HCT116 (cell line): ENCODE measurements at regions not wholly inside any gene's neighbourhood (a gene's known extent, or its start where the extent isn't known, plus 50 kb on each side); places are given as distances from the start of the nearest gene placed in this dataset.

Experiments
- ATAC-seq: fragments of 200-7000 bp; cut with Tn5 transposase; 2 replicates; pipeline ENCODE4 v1.9.1; 2020; ENCODE audit warnings: mild to moderate bottlenecking, moderate library complexity
- BruUV-seq: library from RNA; stranded (reverse); fragments of 400-500 nt; replicated peaks from 2 replicates; lab custom pipeline; 2021; lab: Mats Ljungman, UMichigan
- CTCF ChIA-PET: fragments of 300-600 bp; sonication (Branson Sonifier 250); formaldehyde crosslinking; loops from one replicate; lab custom pipeline; 2021; ENCODE audit warnings: antibody characterized with exemption; lab: Charles Lee
- POLR2A ChIA-PET: fragments of 300-600, 350-600 bp; sonication (Branson Sonifier 250); formaldehyde crosslinking; loops from one replicate; lab custom pipeline; 2021; ENCODE audit warnings: antibody characterized with exemption; lab: Charles Lee
- RAD21 ChIA-PET, 2 experiments: fragments of 300-600 bp; sonication (Branson Sonifier 250); formaldehyde crosslinking; loops; one replicate each; lab custom pipeline; 2023; ENCODE audit warnings: low total read pairs in 2 of 2; ENCODE audit not compliant: uncharacterized antibody in 2 of 2, unreplicated experiment in 2 of 2, low non-redundant PET in 1 of 2; lab: Charles Lee
- DNase-seq: peaks from one replicate; pipeline ENCODE4 v3.0.0-alpha.2; 2010; ENCODE audit warnings: low read depth, low spot score
- H2AFZ ChIP-seq: fragments of 200-600 bp; shearing (Covaris generic), sonication (generic); 2 replicates; pipeline ENCODE4 v1.6.1; 2017; ENCODE audit warnings: low read depth, mixed run types, mixed read lengths, antibody characterized with exemption, low read length; ENCODE audit not compliant: poor library complexity, severe bottlenecking
- H3K27ac ChIP-seq: 2 replicates; pipeline ENCODE4 v1.5.1; 2012; ENCODE audit warnings: low read depth, low read length
- H3K27me3 ChIP-seq: fragments of 200-600 bp; sonication (generic); 2 replicates; pipeline ENCODE4 v1.6.1; 2016; ENCODE audit warnings: mixed run types, low read length, mixed read lengths; ENCODE audit not compliant: insufficient read depth
- H3K36me3 ChIP-seq, 2 experiments: fragments of 200-500 bp in 1 of 2; fragments of 200-600 bp in 1 of 2; sonication (Bioruptor generic) in 1 of 2; sonication (generic) in 1 of 2; 2 replicates each; pipeline versions ENCODE4 v1.5.1 to v1.6.1; 2014 to 2016; ENCODE audit warnings: low read length in 2 of 2, inconsistent platforms in 1 of 2, mixed read lengths in 1 of 2, mixed run types in 1 of 2; ENCODE audit not compliant: insufficient read depth in 2 of 2, control insufficient read depth in 1 of 2
- H3K4me1 ChIP-seq, 2 experiments: fragments of 200-600 bp in 1 of 2; sonication (generic) in 1 of 2; 2 replicates each; pipeline versions ENCODE4 v1.5.1 to v1.6.1; 2012 to 2017; ENCODE audit warnings: low read length in 2 of 2, inconsistent platforms in 1 of 2, mild to moderate bottlenecking in 1 of 2, mixed read lengths in 1 of 2, mixed run types in 1 of 2, moderate library complexity in 1 of 2; ENCODE audit not compliant: insufficient read depth in 2 of 2, control insufficient read depth in 1 of 2
- H3K4me2 ChIP-seq: fragments of 200-600 bp; sonication (generic); 2 replicates; pipeline ENCODE4 v1.6.1; 2017; ENCODE audit warnings: mixed run types, low read length, mixed read lengths
- H3K4me3 ChIP-seq, 2 experiments: fragments of 200-600 bp in 1 of 2; sonication (generic) in 1 of 2; replicated peaks in 1 of 2; 2 replicates each; pipeline ENCODE4 v1.5.1; 2011 to 2016; ENCODE audit warnings: low read length in 2 of 2, control low read depth in 1 of 2, low read depth in 1 of 2, mild to moderate bottlenecking in 1 of 2, mixed read lengths in 1 of 2, mixed run types in 1 of 2
- H3K79me2 ChIP-seq: fragments of 200-600 bp; sonication (generic); 2 replicates; pipeline ENCODE4 v1.6.1; 2017; ENCODE audit warnings: mild to moderate bottlenecking, mixed run types, low read length, moderate library complexity, mixed read lengths; ENCODE audit not compliant: insufficient read depth
- H3K9ac ChIP-seq: fragments of 200-600 bp; sonication (generic); 2 replicates; pipeline ENCODE4 v1.6.1; 2016; ENCODE audit warnings: low read length, mixed read lengths
- H3K9me2 ChIP-seq: fragments of 200-600 bp; sonication (generic), shearing (Covaris generic); 2 replicates; pipeline ENCODE4 v1.6.1; 2017; ENCODE audit warnings: mixed run types, mild to moderate bottlenecking, moderate library complexity; ENCODE audit not compliant: insufficient read depth
- H3K9me3 ChIP-seq, 2 experiments: fragments of 200-500 bp in 1 of 2; fragments of 200-600 bp in 1 of 2; sonication (Bioruptor generic) in 1 of 2; sonication (generic) in 1 of 2; 2 replicates each; pipeline ENCODE4 v1.6.1; 2014 to 2017; ENCODE audit warnings: low read length in 2 of 2, mixed read lengths in 2 of 2, inconsistent platforms in 1 of 2, low read depth in 1 of 2, mild to moderate bottlenecking in 1 of 2, mixed run types in 1 of 2, moderate library complexity in 1 of 2; ENCODE audit not compliant: control insufficient read depth in 1 of 2, insufficient read depth in 1 of 2
- H4K20me1 ChIP-seq: fragments of 200-600 bp; sonication (generic), shearing (Covaris generic); 2 replicates; pipeline ENCODE4 v1.6.1; 2017; ENCODE audit warnings: mixed run types, mild to moderate bottlenecking, moderate library complexity; ENCODE audit not compliant: insufficient read depth
- POLR2AphosphoS5 ChIP-seq: IDR thresholded peaks from 2 replicates; pipeline ENCODE4 v1.6.1; 2011; ENCODE audit warnings: mild to moderate bottlenecking, low read depth, low read length, moderate library complexity
- SIN3A ChIP-seq: IDR thresholded peaks from 2 replicates; pipeline ENCODE4 v1.6.1; 2012; ENCODE audit warnings: low read depth
- SP1 ChIP-seq: IDR thresholded peaks from 2 replicates; pipeline ENCODE4 v1.6.1; 2012; ENCODE audit warnings: low read depth
- SRF ChIP-seq: IDR thresholded peaks from 2 replicates; pipeline ENCODE4 v1.6.1; 2012; ENCODE audit warnings: low read depth
- intact Hi-C: fragments of 100-400 bp; cut with micrococcal nuclease; formaldehyde crosslinking; loops from 2 replicates; pipeline ENCODE4 v1.10.0; 2022
- TF ChIP-seq, protein P1 (sequence below): IDR thresholded peaks from 2 replicates; pipeline ENCODE4 v1.6.1; 2012
- TF ChIP-seq, protein P2 (sequence below): IDR thresholded peaks from 2 replicates; pipeline ENCODE4 v1.6.1; 2012
- TF ChIP-seq, protein P3 (sequence below): IDR thresholded peaks from 2 replicates; pipeline ENCODE4 v1.6.1; 2012; ENCODE audit warnings: low read depth

DNA sequence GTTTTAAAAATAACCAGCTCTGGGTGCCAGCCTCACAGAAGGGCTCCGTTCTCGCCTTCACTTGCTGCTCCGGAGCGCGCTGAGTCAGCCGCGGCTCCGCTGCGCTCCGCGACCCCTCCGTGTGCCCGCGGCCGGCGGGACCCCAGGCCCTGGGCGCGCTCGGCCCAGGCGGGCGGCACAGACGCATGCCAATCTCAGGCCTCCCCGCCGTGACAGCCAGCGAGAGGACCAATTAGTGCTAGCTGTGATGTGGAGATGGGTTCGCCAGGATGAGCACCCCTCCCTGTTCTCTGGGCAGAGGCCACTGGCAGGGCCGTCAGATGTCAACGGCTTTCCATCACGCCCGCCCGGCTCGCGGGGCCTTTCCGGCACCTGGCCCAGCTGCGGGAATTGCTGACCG, 293.8 kb downstream of the SPATA17 start:
- CTCF ChIA-PET, result no interaction called here
- TF ChIP-seq POLR2AphosphoS5 (no peak), SIN3A (no peak), SRF (no peak), SP1 (no peak)
- TF ChIP-seq, protein P1, sequence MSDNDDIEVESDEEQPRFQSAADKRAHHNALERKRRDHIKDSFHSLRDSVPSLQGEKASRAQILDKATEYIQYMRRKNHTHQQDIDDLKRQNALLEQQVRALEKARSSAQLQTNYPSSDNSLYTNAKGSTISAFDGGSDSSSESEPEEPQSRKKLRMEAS, result no peak
- TF ChIP-seq, protein P2, sequence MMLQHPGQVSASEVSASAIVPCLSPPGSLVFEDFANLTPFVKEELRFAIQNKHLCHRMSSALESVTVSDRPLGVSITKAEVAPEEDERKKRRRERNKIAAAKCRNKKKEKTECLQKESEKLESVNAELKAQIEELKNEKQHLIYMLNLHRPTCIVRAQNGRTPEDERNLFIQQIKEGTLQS, result no peak
- TF ChIP-seq, protein P3, sequence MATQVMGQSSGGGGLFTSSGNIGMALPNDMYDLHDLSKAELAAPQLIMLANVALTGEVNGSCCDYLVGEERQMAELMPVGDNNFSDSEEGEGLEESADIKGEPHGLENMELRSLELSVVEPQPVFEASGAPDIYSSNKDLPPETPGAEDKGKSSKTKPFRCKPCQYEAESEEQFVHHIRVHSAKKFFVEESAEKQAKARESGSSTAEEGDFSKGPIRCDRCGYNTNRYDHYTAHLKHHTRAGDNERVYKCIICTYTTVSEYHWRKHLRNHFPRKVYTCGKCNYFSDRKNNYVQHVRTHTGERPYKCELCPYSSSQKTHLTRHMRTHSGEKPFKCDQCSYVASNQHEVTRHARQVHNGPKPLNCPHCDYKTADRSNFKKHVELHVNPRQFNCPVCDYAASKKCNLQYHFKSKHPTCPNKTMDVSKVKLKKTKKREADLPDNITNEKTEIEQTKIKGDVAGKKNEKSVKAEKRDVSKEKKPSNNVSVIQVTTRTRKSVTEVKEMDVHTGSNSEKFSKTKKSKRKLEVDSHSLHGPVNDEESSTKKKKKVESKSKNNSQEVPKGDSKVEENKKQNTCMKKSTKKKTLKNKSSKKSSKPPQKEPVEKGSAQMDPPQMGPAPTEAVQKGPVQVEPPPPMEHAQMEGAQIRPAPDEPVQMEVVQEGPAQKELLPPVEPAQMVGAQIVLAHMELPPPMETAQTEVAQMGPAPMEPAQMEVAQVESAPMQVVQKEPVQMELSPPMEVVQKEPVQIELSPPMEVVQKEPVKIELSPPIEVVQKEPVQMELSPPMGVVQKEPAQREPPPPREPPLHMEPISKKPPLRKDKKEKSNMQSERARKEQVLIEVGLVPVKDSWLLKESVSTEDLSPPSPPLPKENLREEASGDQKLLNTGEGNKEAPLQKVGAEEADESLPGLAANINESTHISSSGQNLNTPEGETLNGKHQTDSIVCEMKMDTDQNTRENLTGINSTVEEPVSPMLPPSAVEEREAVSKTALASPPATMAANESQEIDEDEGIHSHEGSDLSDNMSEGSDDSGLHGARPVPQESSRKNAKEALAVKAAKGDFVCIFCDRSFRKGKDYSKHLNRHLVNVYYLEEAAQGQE, result no peak
- Histone ChIP-seq H3K4me1 (no peaks in the 10 kb centered on the region), H3K9ac (no peak overlapping the region), H3K27me3 (no peaks in the 10 kb centered on the region; the same call in 1 of the 2 replicates), H3K27ac (no peak overlapping the region), H3K9me2 (no peaks in the 10 kb centered on the region), H4K20me1 (no peaks in the 10 kb centered on the region), H3K9me3 (no peaks in the 10 kb centered on the region), H2AFZ (no peak overlapping the region), H3K36me3 (no peaks in the 10 kb centered on the region), H3K79me2 (no peaks in the 10 kb centered on the region), H3K4me3 (no peak overlapping the region), H3K4me2 (no peak overlapping the region)
- POLR2A ChIA-PET, result no interaction called here
- intact Hi-C loops, result no loop called here
- BruUV-seq, result no TSS peak
- RAD21 ChIA-PET, result no interaction called here
- ATAC-seq (no peak), DNase-seq (no peak)
